GM12872 (cell line): ENCODE measurements at regions not wholly inside any gene's neighbourhood (a gene's known extent, or its start where the extent isn't known, plus 50 kb on each side); places are given as distances from the start of the nearest gene placed in this dataset.

Experiments used
- TF ChIP-seq, protein P1 (sequence below): IDR thresholded peaks from 3 replicates; pipeline ENCODE4 v1.5.1; 2011; ENCODE audit warnings: low read depth, mild to moderate bottlenecking, low read length, moderate library complexity; ENCODE audit not compliant: insufficient read depth

DNA sequence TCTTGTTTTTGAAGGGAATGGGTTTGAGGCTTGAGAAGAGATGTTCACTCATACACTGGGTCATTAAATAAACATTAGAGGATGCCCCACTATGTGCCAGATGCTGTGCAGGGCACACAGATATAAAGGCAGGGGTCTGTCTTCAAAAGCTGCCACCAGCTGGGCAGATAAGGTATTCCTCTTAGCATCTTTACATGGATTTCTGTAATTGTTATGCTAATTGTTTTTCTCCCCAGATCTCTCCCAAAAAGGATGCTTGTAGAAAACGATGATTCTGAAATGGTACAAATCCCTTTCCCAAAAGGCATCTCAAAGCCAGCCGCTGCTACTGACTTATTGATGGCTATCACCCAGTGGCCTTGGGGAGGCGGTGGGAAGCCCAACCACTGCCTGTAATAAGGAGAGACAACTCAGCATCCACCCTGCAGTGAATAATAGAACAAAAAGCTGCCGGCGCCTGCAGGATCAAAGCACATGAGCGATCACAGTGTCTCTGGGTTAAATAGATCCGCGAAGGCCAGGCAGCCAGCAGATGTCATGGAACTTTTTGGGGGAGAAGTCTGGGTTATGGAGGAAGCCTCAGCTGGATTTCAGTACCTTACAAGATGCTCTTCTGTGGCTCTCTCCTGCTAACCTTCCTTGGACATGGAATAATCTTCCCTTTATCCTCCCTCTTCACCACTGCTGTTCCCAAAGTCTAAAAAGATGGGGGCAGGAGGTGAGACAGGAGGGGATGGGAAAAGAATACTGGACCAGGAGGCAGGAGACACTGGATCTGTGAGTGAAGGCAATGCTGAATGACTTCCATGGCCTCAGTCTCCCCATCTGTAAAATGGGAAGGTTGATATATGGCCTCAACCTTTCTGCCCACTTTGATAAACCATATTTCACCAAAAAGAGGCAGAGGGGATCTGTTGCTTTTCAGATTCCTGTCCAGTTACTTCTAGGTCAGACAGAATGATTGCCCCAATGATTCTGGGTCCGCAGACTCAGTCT is 54.8 kb upstream of the CD34 start:
- TF ChIP-seq, protein P1, sequence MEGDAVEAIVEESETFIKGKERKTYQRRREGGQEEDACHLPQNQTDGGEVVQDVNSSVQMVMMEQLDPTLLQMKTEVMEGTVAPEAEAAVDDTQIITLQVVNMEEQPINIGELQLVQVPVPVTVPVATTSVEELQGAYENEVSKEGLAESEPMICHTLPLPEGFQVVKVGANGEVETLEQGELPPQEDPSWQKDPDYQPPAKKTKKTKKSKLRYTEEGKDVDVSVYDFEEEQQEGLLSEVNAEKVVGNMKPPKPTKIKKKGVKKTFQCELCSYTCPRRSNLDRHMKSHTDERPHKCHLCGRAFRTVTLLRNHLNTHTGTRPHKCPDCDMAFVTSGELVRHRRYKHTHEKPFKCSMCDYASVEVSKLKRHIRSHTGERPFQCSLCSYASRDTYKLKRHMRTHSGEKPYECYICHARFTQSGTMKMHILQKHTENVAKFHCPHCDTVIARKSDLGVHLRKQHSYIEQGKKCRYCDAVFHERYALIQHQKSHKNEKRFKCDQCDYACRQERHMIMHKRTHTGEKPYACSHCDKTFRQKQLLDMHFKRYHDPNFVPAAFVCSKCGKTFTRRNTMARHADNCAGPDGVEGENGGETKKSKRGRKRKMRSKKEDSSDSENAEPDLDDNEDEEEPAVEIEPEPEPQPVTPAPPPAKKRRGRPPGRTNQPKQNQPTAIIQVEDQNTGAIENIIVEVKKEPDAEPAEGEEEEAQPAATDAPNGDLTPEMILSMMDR: no peak; the same call in 2 of the 3 replicates

DNA sequence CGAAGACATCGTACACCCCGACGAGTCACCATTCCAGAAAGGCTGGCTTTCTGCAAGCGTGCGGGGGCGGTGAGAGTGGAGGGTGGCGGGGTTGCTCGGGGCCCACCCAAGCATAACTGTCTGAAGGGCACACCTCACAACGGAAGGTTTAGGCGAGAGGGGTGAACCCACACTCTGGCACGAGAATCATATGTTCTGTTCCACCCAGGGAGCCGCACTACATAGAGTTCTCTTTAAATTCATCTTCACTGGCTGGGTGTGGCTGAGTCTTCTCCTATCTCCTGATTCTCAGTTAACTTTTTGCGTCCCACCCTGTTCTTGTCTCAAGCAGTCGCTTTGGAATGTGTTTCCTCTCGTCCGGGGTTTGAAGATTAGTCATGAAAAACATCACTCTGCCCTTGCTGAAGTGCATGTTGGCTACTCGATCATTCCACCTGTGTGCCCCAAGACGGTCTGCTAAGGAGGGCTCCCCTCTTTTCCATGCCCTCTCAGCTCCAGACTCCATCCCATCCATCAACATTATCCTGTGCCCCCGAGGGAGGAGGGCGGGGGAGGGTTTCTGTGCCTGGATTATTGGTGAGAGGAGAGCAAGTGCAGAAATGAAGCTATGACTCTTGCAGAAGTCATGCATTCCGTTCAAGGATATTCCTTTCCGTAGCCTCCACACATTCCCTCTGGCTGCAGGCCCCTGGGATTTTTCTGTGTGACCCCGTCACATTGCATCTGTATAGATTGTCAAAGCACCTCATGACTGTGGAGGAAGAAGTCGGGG is 53.5 kb upstream of the CD34 start:
- TF ChIP-seq, protein P1: no peak

DNA sequence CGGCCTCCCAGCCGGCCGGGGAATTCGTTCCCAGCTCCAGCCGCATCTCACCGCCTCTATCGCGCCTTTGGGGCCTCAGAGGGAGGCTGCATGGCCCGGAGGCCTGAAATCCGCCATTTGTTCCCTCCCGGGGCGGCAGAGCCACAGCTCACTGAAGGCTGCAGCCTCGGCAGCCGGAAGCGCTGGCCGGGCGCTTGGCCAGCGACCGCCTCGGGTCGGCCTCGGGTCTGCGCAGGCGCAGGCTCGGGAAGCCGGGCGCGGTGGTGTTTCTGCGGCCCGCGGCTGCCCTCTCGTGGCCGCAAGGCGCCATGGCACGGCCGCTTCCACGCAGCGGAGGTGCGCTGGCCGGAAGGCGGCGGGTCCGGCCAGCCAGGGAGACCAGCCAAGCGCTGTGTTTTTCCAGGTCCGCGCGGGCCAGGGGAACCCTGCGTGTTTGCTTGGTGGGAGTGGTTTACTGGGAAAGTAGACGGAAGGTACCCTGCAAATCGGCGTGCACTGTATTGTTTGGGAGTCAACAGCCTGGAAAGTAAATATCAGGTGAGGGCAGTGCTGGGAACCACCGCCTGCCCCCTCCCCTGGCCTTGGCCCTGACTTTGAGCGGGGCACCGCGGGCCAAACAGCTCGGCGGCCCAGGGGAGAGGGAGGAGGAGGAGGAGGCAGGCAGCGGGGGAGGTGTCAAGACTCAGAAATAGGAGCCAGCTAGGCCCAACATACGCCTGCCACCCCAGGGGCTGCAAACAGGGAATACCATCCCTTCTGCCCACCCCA is 52.7 kb upstream of the CD34 start:
- TF ChIP-seq, protein P1: peak; percentile 91

DNA sequence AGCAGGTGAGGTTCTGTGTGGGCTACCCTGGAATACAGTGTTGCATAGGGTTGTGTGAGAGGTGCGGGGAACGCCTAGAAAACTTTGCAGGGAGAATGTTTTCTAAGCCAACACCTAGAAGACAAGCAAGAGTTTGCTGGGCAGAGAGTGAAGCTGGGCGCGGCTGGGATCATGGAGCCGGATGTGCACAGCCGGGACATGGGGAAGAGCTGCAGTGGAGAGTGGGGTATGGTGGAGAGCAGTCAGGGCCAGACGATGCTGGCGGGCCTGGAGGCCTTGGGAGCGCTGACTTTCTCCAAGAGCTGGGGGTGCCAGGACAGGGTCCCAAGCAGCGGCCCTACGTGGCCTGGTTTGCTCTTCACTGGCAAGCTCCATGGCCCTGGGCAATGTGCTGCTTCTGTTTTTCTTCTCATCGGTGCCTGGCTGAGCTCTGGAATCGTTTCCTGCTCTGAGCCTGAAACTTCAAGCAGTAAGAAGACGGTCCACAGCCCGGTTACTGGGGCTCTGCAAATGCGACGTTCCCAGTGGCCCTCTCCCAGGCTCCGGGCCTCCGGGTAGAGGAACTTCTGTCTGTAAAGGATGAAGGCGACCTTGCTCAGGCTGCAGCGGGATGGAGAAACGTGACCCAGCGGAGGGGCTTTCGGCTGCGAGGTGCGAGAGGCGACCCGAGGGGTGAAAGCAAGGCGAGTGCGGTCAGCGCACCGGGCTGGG is 51.9 kb upstream of the CD34 start:
- TF ChIP-seq, protein P1: no peak
